ENCODE measurements at regions not wholly inside any gene's neighbourhood (a gene's known extent, or its start where the extent isn't known, plus 50 kb on each side); places are given as distances from the start of the nearest gene placed in this dataset.

GRCh38 chr3:181790561-181790960, 78.8 kb downstream of the SOX2 start:
- TF ChIP-seq CTCF (IDR thresholded peaks at IDR 0.05; ENCODE audit: insufficient read depth, low read length, poor library complexity, severe bottlenecking): no peak
- Histone ChIP-seq H3K4me3 (replicated peaks; ENCODE audit: low read depth, low read length) (no peak overlapping the region), H3K27me3 (replicated peaks; ENCODE audit: control insufficient read depth, insufficient read depth, low read length) (no peaks in the 10 kb centered on the region), H3K36me3 (ENCODE audit: control insufficient read depth, insufficient read depth, low read length) (no peaks in the 10 kb centered on the region)
- DNase-seq (ENCODE audit: extremely low read depth, insufficient read length): no peak

GRCh38 chr3:181791056-181791955, 79.6 kb downstream of the SOX2 start:
- Histone ChIP-seq H3K4me3 (replicated peaks; ENCODE audit: low read depth, low read length) (no peak overlapping the region), H3K27me3 (replicated peaks; ENCODE audit: control insufficient read depth, insufficient read depth, low read length) (no peaks in the 10 kb centered on the region), H3K36me3 (ENCODE audit: control insufficient read depth, insufficient read depth, low read length) (no peaks in the 10 kb centered on the region)
- DNase-seq (ENCODE audit: extremely low read depth, insufficient read length): no peak
- TF ChIP-seq CTCF (IDR thresholded peaks at IDR 0.05; ENCODE audit: insufficient read depth, low read length, poor library complexity, severe bottlenecking): no peak

GRCh38 chr3:181793006-181793405, 81.3 kb downstream of the SOX2 start:
- no peak for DNase-seq (ENCODE audit: extremely low read depth, insufficient read length)
- TF ChIP-seq CTCF (IDR thresholded peaks at IDR 0.05; ENCODE audit: insufficient read depth, low read length, poor library complexity, severe bottlenecking): no peak
- no peak overlapping the region for H3K4me3 ChIP-seq (replicated peaks; ENCODE audit: low read depth, low read length)
- H3K27me3 ChIP-seq (replicated peaks; ENCODE audit: control insufficient read depth, insufficient read depth, low read length): no peaks in the 10 kb centered on the region
- H3K36me3 ChIP-seq (ENCODE audit: control insufficient read depth, insufficient read depth, low read length): no peaks in the 10 kb centered on the region

- no peak for TF ChIP-seq CTCF (IDR thresholded peaks at IDR 0.05; ENCODE audit: insufficient read depth, low read length, poor library complexity, severe bottlenecking)
- DNase-seq (ENCODE audit: extremely low read depth, insufficient read length): no peak
- Histone ChIP-seq H3K27me3 (replicated peaks; ENCODE audit: control insufficient read depth, insufficient read depth, low read length) (no peaks in the 10 kb centered on the region), H3K36me3 (ENCODE audit: control insufficient read depth, insufficient read depth, low read length) (no peaks in the 10 kb centered on the region), H3K4me3 (replicated peaks; ENCODE audit: low read depth, low read length) (no peak overlapping the region)
Measured at GRCh38 chr3:181794011-181794790, 82.5 kb downstream of the SOX2 start.

GRCh38 chr3:181796641-181797040, 84.9 kb downstream of the SOX2 start:
- no peak for TF ChIP-seq CTCF (IDR thresholded peaks at IDR 0.05; ENCODE audit: insufficient read depth, low read length, poor library complexity, severe bottlenecking)
- Histone ChIP-seq H3K36me3 (ENCODE audit: control insufficient read depth, insufficient read depth, low read length) (no peaks in the 10 kb centered on the region), H3K4me3 (replicated peaks; ENCODE audit: low read depth, low read length) (no peak overlapping the region), H3K27me3 (replicated peaks; ENCODE audit: control insufficient read depth, insufficient read depth, low read length) (no peaks in the 10 kb centered on the region)
- DNase-seq (ENCODE audit: extremely low read depth, insufficient read length): no peak
